Kidney (tissue), 13 donors: ENCODE measurements at regions not wholly inside any gene's neighbourhood (a gene's known extent, or its start where the extent isn't known, plus 50 kb on each side); places are given as distances from the start of the nearest gene placed in this dataset.

Source experiments
- DNase-seq, 5 donors: peaks; one replicate each; pipeline ENCODE4 v3.0.0-alpha.2; 2013 to 2020
- FAIRE-seq: peaks from 2 replicates; lab custom pipeline; 2012; peaks lifted over from hg19 to GRCh38; lab: Jason Lieb, UNC
- H3K27ac ChIP-seq, 2 donors: one replicate each; pipeline ENCODE4 v1.7.0; 2013; ENCODE audit warnings: low read depth in 2 of 2, low read length in 2 of 2, inconsistent platforms in 1 of 2
- H3K27me3 ChIP-seq: one replicate; pipeline ENCODE4 v1.7.1; 2013; ENCODE audit warnings: low read length, inconsistent platforms; ENCODE audit not compliant: control insufficient read depth, insufficient read depth
- H3K36me3 ChIP-seq, 3 donors: one replicate each; pipeline versions ENCODE4 v1.7.0 to v1.7.1; 2013; ENCODE audit warnings: low read length in 3 of 3, control low read depth in 1 of 3, inconsistent platforms in 1 of 3; ENCODE audit not compliant: insufficient read depth in 3 of 3, control insufficient read depth in 2 of 3
- H3K4me1 ChIP-seq, 3 donors: one replicate each; pipeline versions ENCODE4 v1.7.0 to v1.7.1; 2013; ENCODE audit warnings: low read length in 3 of 3, inconsistent platforms in 1 of 3, low read depth in 1 of 3; ENCODE audit not compliant: control insufficient read depth in 2 of 3, insufficient read depth in 2 of 3
- H3K4me3 ChIP-seq, 3 donors: one replicate each; pipeline versions ENCODE4 v1.7.0 to v1.8.1; 2013; ENCODE audit warnings: low read length in 3 of 3, control low read depth in 1 of 3, inconsistent platforms in 1 of 3
- H3K9ac ChIP-seq, 3 donors: one replicate each; pipeline versions ENCODE4 v1.7.0 to v1.7.1; 2013; ENCODE audit warnings: low read length in 3 of 3, control low read depth in 1 of 3, inconsistent platforms in 1 of 3
- H3K9me3 ChIP-seq, 3 donors: one replicate each; pipeline versions ENCODE4 v1.7.0 to v1.7.1; 2013; ENCODE audit warnings: low read length in 3 of 3, control low read depth in 1 of 3, inconsistent platforms in 1 of 3; ENCODE audit not compliant: control insufficient read depth in 2 of 3, insufficient read depth in 1 of 3
- CTCF ChIP-seq: IDR thresholded peaks from 3 replicates; pipeline ENCODE4 v1.5.1; 2012; ENCODE audit warnings: mild to moderate bottlenecking, moderate library complexity, borderline replicate concordance; ENCODE audit not compliant: insufficient read depth; ENCODE audit errors: extremely low read depth
- intact Hi-C: fragments of 100-400 bp; cut with DNase I; formaldehyde crosslinking; loops from one replicate; pipeline ENCODE4 v1.11.1; 2022
- donor health status: control.
- donor health status: control.
- donor health status: control.
- donor health status: control.
- donor health status: control.
- donor health status: DM: yes; HTN: yes; CAD: no.
- donor health status: Normal renal cell carcinoma (clear cell type).

GRCh38 chr10:81814842-81815241 is 60.2 kb upstream of the NRG3 start:
- TF ChIP-seq CTCF, result no peak
- no peaks in the 10 kb centered on the region for H3K4me1 ChIP-seq
- no peaks in the 10 kb centered on the region for H3K9me3 ChIP-seq
- DNase-seq (no peak), FAIRE-seq (no peak)
- intact Hi-C loops, result no loop called here
- no peak overlapping the region for H3K4me3 ChIP-seq
- H3K27ac ChIP-seq, result no peak overlapping the region
- no peaks in the 10 kb centered on the region for H3K27me3 ChIP-seq
- H3K36me3 ChIP-seq, result no peaks in the 10 kb centered on the region
- no peak overlapping the region for H3K9ac ChIP-seq

- FAIRE-seq, result no peak
- no peak overlapping the region for H3K9ac ChIP-seq
These were observed 57.3 kb upstream of the NRG3 start for GRCh38 chr10:81817596-81818170.

GRCh38 chr10:81820418-81820817 is 54.6 kb upstream of the NRG3 start:
- H3K27ac ChIP-seq, result no peak overlapping the region
- TF ChIP-seq CTCF, result peak; percentile 21
- H3K9ac ChIP-seq, result no peak overlapping the region
- FAIRE-seq (no peak), DNase-seq (peak in 2 of 5 donors; percentile 60 to 71)
- intact Hi-C loops, result no loop called here
- H3K4me3 ChIP-seq, result no peak overlapping the region
- H3K36me3 ChIP-seq, result no peaks in the 10 kb centered on the region
- no peaks in the 10 kb centered on the region for H3K9me3 ChIP-seq
- H3K4me1 ChIP-seq, result no peaks in the 10 kb centered on the region
- H3K27me3 ChIP-seq, result no peaks in the 10 kb centered on the region

More at GRCh38 chr10:81817596-81818170, 57.3 kb upstream of the NRG3 start:
- Histone ChIP-seq H3K36me3 (no peaks in the 10 kb centered on the region), H3K4me1 (no peaks in the 10 kb centered on the region), H3K27ac (no peak overlapping the region), H3K4me3 (no peak overlapping the region), H3K27me3 (no peaks in the 10 kb centered on the region), H3K9me3 (no peaks in the 10 kb centered on the region)
- TF ChIP-seq CTCF, result no peak
- intact Hi-C loops, result no loop called here
- no peak for DNase-seq
